WTC11 (cell line): ENCODE measurements at regions not wholly inside any gene's neighbourhood (a gene's known extent, or its start where the extent isn't known, plus 50 kb on each side); places are given as distances from the start of the nearest gene placed in this dataset.

Experiments
- CTCF ChIP-seq: fragments of 200-600 bp; IDR thresholded peaks from 2 replicates; pipeline ENCODE4 v1.8.0; 2022; ENCODE audit warnings: antibody characterized with exemption
- TF ChIP-seq, protein P1 (sequence below): sonication (generic); formaldehyde crosslinking; conservative IDR thresholded peaks from 2 replicates; pipeline ENCODE4 v1.8.1; 2023; ENCODE audit warnings: mild to moderate bottlenecking, low read depth, missing genetic modification reagents, moderate library complexity

- TF ChIP-seq, protein P1, sequence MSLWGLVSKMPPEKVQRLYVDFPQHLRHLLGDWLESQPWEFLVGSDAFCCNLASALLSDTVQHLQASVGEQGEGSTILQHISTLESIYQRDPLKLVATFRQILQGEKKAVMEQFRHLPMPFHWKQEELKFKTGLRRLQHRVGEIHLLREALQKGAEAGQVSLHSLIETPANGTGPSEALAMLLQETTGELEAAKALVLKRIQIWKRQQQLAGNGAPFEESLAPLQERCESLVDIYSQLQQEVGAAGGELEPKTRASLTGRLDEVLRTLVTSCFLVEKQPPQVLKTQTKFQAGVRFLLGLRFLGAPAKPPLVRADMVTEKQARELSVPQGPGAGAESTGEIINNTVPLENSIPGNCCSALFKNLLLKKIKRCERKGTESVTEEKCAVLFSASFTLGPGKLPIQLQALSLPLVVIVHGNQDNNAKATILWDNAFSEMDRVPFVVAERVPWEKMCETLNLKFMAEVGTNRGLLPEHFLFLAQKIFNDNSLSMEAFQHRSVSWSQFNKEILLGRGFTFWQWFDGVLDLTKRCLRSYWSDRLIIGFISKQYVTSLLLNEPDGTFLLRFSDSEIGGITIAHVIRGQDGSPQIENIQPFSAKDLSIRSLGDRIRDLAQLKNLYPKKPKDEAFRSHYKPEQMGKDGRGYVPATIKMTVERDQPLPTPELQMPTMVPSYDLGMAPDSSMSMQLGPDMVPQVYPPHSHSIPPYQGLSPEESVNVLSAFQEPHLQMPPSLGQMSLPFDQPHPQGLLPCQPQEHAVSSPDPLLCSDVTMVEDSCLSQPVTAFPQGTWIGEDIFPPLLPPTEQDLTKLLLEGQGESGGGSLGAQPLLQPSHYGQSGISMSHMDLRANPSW (CRISPR knock-in tag), result no peak
- no peak for TF ChIP-seq CTCF
These were observed 54.0 kb upstream of the TNFRSF21 start for GRCh38 chr6:47363736-47364135.
